GM12872 (cell line): ENCODE measurements at regions not wholly inside any gene's neighbourhood (a gene's known extent, or its start where the extent isn't known, plus 50 kb on each side); places are given as distances from the start of the nearest gene placed in this dataset.

Experiments used
- CTCF ChIP-seq: IDR thresholded peaks from 3 replicates; pipeline ENCODE4 v1.5.1; 2011; ENCODE audit warnings: low read depth, mild to moderate bottlenecking, low read length, moderate library complexity; ENCODE audit not compliant: insufficient read depth

DNA sequence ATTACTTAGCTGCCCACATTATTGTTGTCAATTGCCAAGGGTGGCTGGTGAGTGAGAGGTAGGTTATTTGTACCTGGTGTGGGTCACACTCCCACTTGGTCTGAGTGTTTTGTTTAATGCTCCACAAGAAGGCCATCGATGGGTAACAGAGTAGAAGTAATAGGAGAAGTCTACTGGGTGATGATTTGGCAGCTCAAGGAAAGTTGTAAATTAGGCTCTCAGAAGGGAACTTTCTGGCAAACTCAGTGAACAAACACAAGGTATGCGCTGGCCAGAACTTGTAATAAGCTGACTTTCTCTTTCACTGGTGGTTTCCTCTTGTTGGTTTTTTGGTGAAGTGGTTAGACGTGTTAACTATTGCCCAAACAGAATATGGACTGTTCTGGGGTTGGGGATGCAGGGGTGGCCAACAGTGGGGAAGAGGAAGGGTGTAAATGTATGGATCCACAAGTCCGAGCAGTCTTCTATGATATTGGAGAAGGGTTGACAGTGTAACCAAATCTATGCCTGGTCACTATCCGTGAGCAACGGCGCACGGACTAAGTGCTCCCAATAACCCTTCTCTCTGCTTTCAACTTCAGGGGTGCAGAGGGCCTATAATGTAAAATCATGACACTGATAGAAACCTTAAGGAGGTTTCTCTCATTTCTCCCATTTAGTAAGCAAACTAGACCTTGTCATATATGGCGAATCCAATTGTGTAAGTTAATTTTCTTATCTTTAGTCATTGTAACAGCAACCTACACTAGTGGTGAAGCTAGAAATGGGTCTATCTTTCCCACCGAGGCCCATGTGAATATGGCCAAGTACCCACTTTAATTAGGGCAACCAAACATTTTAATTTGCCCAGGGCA lies 212.8 kb downstream of the PTEN start:
- no peak for TF ChIP-seq CTCF

DNA sequence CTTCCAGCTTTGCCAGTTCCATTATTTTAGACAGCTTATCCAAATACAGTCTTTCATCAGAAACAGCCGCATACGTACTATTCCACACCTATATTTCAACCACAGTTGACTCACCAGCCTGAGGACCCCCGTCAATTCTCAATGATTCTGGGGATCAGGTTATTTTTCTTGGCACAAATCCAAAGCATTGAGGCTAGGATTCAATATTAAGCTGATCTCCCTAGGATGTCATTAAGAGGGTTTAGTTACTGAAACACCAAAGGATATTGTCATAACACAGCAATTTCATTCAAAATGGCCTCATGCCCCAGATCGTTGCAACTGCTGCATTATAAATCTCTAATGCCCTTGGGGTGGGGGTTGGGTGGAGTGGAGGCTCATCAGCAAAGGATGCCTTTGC lies 214.6 kb downstream of the PTEN start:
- no peak for TF ChIP-seq CTCF

GRCh38 chr10:88080213-88080612 lies 216.8 kb downstream of the PTEN start:
- no peak for TF ChIP-seq CTCF

GRCh38 chr10:88081457-88082054 lies 218.1 kb downstream of the PTEN start:
- TF ChIP-seq CTCF: no peak

DNA sequence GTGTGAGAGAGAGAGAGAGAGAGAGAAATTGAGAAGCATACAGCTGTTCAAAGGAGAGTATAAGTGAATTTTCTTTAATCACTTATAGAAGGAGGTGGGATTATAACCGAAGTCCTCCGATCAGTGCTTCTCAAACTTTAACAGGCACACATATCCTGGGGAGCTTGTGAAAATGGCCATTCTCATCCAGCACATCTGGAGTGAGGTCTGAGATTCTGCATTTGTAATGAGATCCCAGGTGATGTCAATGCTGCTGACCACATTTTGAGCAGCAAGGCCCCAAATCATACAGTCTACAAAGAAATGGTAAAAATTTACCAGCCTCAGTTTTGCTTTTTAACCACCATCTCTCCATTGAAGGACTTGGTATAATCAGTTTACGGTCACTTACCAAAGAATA lies 219.0 kb downstream of the PTEN start:
- TF ChIP-seq CTCF: no peak

DNA sequence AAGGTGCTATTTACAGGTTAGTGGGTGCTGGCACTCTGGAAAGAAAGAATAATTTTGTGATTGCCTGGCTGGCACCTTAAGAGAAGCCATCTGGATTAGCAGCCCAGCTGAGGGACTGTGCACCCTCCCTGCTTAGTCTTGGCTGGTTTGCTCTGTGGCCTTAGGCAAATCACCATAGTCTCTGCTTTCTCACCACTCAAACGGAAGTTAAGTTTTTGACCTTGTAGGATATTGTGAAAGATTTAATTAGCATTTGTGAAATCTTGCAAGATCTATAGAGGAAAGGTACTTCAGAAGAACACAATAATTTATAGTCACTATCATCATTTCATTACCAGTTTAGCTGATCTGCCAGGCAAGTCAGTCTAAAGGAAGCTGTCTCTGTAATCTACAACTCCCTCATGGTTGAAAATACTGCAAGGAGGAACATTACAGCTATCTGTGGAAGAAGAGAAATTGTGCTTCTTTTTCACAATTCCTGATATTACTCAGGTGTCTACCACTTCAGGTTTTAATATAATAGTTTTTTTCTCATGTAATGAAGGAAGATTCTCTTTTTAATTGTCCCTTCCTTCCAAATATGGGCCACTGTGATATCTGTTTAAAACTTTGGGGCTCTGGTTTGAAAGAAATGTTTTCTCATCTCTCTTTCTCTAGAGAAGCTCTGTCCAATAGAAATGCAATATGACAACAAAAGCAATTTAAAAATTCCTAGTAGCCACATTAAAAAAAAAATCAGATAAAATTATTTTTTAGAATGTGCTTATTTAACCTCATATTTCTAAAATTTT lies 219.6 kb downstream of the PTEN start:
- no peak for TF ChIP-seq CTCF

DNA sequence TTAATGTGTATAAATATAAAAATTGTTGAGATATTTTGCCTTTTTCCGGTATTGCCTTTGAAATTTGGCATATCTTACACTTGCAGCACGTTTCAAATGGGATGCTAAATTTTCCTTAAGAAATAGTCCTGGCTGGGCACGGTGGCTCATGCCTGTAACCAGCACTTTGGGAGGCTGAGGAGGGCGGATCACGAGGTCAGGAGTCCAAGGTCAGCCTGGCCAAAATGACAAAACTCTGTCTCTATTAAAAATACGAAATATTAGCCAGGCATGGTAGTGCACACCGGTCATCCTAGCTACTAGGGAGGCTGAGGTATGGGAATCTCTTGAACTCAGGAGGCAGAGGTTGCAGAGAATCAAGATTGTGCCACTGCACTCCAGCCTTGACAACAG lies 220.2 kb downstream of the PTEN start:
- no peak for TF ChIP-seq CTCF
